Upper lobe of left lung (tissue), 6 donors: ENCODE measurements at regions not wholly inside any gene's neighbourhood (a gene's known extent, or its start where the extent isn't known, plus 50 kb on each side); places are given as distances from the start of the nearest gene placed in this dataset.
A peak's percentile ranks its signal among the peaks of the same experiment; 100 is the strongest.

Experiments used
- ATAC-seq, 2 donors: fragments of 200-7000 bp; cut with Tn5 transposase; one replicate each; pipeline ENCODE4 v1.9.1; 2022; ENCODE audit warnings: mild to moderate bottlenecking in 2 of 2, moderate library complexity in 2 of 2; ENCODE audit not compliant: low FRiP score in 2 of 2
- DNase-seq, 2 donors: peaks; one replicate each; pipeline ENCODE4 v3.0.0-alpha.2; 2019 to 2020
- H3K27ac ChIP-seq, 4 donors: fragments of 200-600 bp; sonication (generic); one replicate each; pipeline ENCODE4 v1.5.1; 2016 to 2019
- H3K27me3 ChIP-seq, 4 donors: fragments of 200-600 bp; sonication (generic); one replicate each; pipeline ENCODE4 v1.5.1; 2017 to 2019
- H3K36me3 ChIP-seq, 4 donors: fragments of 200-600 bp; sonication (generic); one replicate each; pipeline ENCODE4 v1.5.1; 2016 to 2019
- H3K4me1 ChIP-seq, 4 donors: fragments of 200-600 bp; sonication (generic); one replicate each; pipeline ENCODE4 v1.5.1; 2018 to 2019
- H3K4me3 ChIP-seq, 4 donors: fragments of 200-600 bp; sonication (generic); one replicate each; pipeline ENCODE4 v1.5.1; 2017 to 2019; ENCODE audit warnings: mild to moderate bottlenecking in 2 of 4, moderate library complexity in 1 of 4
- H3K9me3 ChIP-seq, 4 donors: fragments of 200-600 bp; sonication (generic); one replicate each; pipeline ENCODE4 v1.5.1; 2018 to 2019
- EP300 ChIP-seq, 4 donors: sonication (generic); formaldehyde crosslinking; IDR thresholded peaks; one replicate each; pipeline ENCODE4 v1.5.1; 2017; ENCODE audit warnings: antibody characterized with exemption in 4 of 4, control low read depth in 2 of 4
- POLR2A ChIP-seq, 4 donors: fragments of 450-650 bp; IDR thresholded peaks; one replicate each; pipeline ENCODE4 v1.5.1; 2016 to 2017; ENCODE audit warnings: antibody characterized with exemption in 4 of 4, mild to moderate bottlenecking in 2 of 4
- POLR2AphosphoS5 ChIP-seq, 2 donors: sonication (generic); formaldehyde crosslinking; IDR thresholded peaks; one replicate each; pipeline ENCODE4 v1.5.1; 2017; ENCODE audit warnings: antibody characterized with exemption in 2 of 2
- WGBS, 2 donors: methylation state at CpG; one replicate each; pipeline ENCODE4 v1.1.5; 2017 to 2018; 5-methylcytosine and 5-hydroxymethylcytosine counted together
- TF ChIP-seq, protein P1 (sequence below), 6 experiments: fragments of 450-650 bp in 4 of 6; fragments of 200-600 bp in 2 of 6; sonication (generic) in 2 of 6; IDR thresholded peaks; one replicate each; pipeline ENCODE4 v1.5.1; 2016 to 2019; ENCODE audit warnings: antibody characterized with exemption in 6 of 6
- donor health status: DM: no; HTN: no; CAD: no; lungs with moderate emphysema.
- donor health status: DM: no; HTN: yes; CAD: no; lungs with severe emphysema.

DNA sequence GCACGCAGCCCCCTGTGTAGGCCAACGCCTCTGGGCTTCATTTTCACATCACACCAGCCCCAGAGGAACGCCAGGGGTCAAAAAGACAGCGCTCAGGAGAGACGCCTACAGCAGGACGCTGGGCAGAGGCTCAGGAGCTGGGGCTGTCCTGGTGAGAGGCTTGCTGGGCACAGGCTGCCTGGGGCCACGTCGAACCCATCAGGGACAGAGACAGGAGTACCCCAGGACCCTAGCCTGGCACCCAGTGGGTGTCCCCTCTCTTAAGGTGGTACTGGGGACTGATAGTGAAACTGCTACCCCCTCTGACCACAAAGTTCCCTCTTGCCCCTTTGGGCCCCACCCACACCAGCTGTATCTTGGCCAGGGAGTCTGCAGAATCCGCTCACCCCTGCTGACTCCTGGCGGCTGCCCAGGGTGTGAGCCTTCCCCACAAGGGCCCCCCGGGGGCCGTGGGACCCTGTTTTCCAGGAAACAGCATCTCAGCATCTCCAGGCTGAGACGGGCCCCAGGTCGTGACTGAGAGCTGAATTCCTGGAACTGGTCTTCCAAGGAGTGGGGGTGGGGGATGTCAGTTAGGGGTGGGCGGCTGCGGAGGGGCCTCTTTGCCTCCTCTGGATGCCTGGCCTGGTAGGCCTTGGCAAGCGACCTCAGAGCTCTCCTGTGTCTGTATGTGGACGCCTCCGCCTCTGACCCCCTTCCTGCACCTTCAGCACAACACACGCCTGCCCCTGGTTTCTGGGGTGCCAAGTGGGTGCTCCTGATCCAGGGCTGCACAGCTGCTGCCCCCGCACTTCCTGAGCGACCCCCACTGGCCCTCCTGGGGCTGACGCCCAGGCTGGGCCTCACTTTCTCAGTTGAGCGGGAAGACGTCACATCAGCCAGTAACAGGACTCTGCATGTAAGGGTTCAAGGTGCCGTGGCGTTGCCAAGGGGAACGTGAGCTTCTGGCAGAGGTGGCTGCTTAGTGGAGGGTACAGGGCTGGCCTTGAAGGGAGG is 321.9 kb upstream of the RTL1 start:
- H3K36me3 ChIP-seq, result no peaks in the 10 kb centered on the region
- DNase-seq (no peak), ATAC-seq (no peak)
- no peaks in the 10 kb centered on the region for H3K4me1 ChIP-seq
- 56 to 59% methylated on average over 19 to 26 of the region's 28 CpGs for WGBS, 2 donors
- H3K9me3 ChIP-seq, result no peaks in the 10 kb centered on the region
- no peak overlapping the region for H3K4me3 ChIP-seq
- no peaks in the 10 kb centered on the region for H3K27me3 ChIP-seq
- TF ChIP-seq POLR2AphosphoS5 (IDR thresholded peaks at IDR 0.05), result no peak
- no peak for TF ChIP-seq EP300 (IDR thresholded peaks at IDR 0.05)
- TF ChIP-seq, protein P1, sequence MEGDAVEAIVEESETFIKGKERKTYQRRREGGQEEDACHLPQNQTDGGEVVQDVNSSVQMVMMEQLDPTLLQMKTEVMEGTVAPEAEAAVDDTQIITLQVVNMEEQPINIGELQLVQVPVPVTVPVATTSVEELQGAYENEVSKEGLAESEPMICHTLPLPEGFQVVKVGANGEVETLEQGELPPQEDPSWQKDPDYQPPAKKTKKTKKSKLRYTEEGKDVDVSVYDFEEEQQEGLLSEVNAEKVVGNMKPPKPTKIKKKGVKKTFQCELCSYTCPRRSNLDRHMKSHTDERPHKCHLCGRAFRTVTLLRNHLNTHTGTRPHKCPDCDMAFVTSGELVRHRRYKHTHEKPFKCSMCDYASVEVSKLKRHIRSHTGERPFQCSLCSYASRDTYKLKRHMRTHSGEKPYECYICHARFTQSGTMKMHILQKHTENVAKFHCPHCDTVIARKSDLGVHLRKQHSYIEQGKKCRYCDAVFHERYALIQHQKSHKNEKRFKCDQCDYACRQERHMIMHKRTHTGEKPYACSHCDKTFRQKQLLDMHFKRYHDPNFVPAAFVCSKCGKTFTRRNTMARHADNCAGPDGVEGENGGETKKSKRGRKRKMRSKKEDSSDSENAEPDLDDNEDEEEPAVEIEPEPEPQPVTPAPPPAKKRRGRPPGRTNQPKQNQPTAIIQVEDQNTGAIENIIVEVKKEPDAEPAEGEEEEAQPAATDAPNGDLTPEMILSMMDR (IDR thresholded peaks at IDR 0.05), result no peak
- no peak for TF ChIP-seq POLR2A (IDR thresholded peaks at IDR 0.05)
- no peak overlapping the region for H3K27ac ChIP-seq

DNA sequence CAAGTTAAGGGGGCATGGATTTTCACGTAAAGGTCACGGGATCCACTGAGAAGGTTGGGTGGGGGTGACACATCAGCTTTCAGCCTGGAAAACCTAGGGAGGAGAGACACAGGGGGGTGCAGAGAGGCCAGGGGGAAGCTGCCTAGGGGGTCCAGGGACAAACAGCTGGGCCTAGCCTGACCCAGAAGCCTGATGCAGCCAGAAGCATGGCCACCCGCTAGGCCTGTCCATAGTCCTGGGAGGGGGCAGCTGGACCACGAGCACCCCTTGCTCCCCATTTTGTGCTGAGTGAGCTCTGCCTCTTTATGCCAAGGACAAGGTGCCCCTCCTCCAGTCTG is 322.7 kb upstream of the RTL1 start:
- Histone ChIP-seq H3K9me3 (no peaks in the 10 kb centered on the region), H3K27me3 (no peaks in the 10 kb centered on the region), H3K4me1 (no peaks in the 10 kb centered on the region), H3K4me3 (no peak overlapping the region), H3K27ac (no peak overlapping the region), H3K36me3 (no peaks in the 10 kb centered on the region)
- WGBS, 2 donors, result 84 to 95% methylated on average over 4 of the region's 4 CpGs
- DNase-seq (no peak), ATAC-seq (no peak)
- TF ChIP-seq EP300 (IDR thresholded peaks at IDR 0.05) (no peak), POLR2A (IDR thresholded peaks at IDR 0.05) (no peak), POLR2AphosphoS5 (IDR thresholded peaks at IDR 0.05) (no peak)
- TF ChIP-seq, protein P1 (IDR thresholded peaks at IDR 0.05), result no peak

DNA sequence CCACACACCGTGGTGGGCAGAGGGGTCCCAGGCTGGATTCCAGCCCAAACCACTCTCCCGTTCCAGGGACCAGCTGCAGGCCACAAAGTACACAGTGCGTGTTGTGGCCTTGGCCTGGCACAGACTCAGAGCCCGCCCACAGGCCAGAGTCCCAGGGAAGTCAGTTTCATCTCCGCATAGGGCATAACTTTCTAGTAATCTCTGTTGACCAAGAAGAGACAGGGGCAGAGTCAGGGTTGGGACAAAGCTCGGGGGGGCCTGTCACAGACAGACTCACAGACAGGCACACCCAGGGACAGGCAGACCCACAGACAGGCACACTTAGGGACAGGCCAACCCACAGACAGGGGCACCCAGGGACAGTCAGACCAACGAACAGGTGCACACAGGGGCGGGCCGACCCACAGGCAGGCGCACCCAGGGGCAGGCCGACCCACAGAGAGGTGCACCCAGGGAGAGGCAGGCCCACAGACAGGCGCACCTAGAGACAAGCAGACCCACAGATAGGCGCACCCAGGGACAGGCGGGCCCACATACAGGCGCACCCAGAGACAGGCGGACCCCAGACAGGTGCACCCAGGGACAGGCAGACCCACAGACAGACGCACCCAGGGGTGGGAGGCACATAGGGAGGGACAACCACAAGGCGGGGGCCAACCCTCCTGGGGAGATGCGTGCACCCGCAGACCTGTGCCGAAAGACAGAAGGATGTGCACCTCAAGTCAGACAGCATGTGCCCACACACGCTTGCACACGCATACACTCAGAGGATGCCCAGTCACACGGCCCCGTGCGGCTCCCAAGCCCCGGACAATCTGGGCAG is 323.3 kb upstream of the RTL1 start:
- Histone ChIP-seq H3K9me3 (no peaks in the 10 kb centered on the region), H3K4me1 (no peaks in the 10 kb centered on the region), H3K27me3 (no peaks in the 10 kb centered on the region), H3K36me3 (no peaks in the 10 kb centered on the region), H3K4me3 (no peak overlapping the region), H3K27ac (no peak overlapping the region)
- peak; percentile 6 to 17 for ATAC-seq
- 84 to 87% methylated on average over 9 to 25 of the region's 27 CpGs for WGBS, 2 donors
- peak in 1 of 2 donors; percentile 70 for DNase-seq
- TF ChIP-seq POLR2AphosphoS5 (IDR thresholded peaks at IDR 0.05) (no peak), EP300 (IDR thresholded peaks at IDR 0.05) (no peak), POLR2A (IDR thresholded peaks at IDR 0.05) (no peak)
- TF ChIP-seq, protein P1 (IDR thresholded peaks at IDR 0.05), result no peak

GRCh38 chr14:101227611-101228594 is 324.4 kb upstream of the RTL1 start:
- H3K27me3 ChIP-seq, result no peaks in the 10 kb centered on the region
- DNase-seq (peak in 1 of 2 donors; percentile 66), ATAC-seq (no peak)
- no peaks in the 10 kb centered on the region for H3K9me3 ChIP-seq
- TF ChIP-seq EP300 (IDR thresholded peaks at IDR 0.05), result no peak
- no peak for TF ChIP-seq POLR2AphosphoS5 (IDR thresholded peaks at IDR 0.05)
- TF ChIP-seq POLR2A (IDR thresholded peaks at IDR 0.05), result no peak
- TF ChIP-seq, protein P1 (IDR thresholded peaks at IDR 0.05), result no peak
- WGBS, 2 donors, result 86 to 90% methylated on average over 40 to 41 of the region's 41 CpGs
- H3K4me1 ChIP-seq, result no peaks in the 10 kb centered on the region
- H3K36me3 ChIP-seq, result no peaks in the 10 kb centered on the region
- H3K27ac ChIP-seq, result no peak overlapping the region
- H3K4me3 ChIP-seq, result no peak overlapping the region
